Neuronal stem cell (in vitro differentiated cells): ENCODE measurements at regions not wholly inside any gene's neighbourhood (a gene's known extent, or its start where the extent isn't known, plus 50 kb on each side); places are given as distances from the start of the nearest gene placed in this dataset.

Experiments
- DNase-seq: peaks from one replicate; pipeline ENCODE4 v3.0.0-alpha.2; 2013; ENCODE audit warnings: low spot score
- H2AFZ ChIP-seq: one replicate; pipeline ENCODE4 v1.6.1; 2013; ENCODE audit warnings: mild to moderate bottlenecking, low read length, inconsistent platforms
- H2AK5ac ChIP-seq: 2 replicates; pipeline ENCODE4 v1.6.1; 2013; ENCODE audit warnings: low read depth, mild to moderate bottlenecking, inconsistent platforms, low read length, moderate library complexity, mixed read lengths
- H2BK120ac ChIP-seq: 2 replicates; pipeline ENCODE4 v1.6.1; 2013; ENCODE audit warnings: low read depth, mild to moderate bottlenecking, inconsistent platforms, low read length, moderate library complexity, mixed read lengths
- H2BK12ac ChIP-seq: one replicate; pipeline ENCODE4 v1.6.1; 2013; ENCODE audit warnings: low read length, inconsistent platforms
- H2BK15ac ChIP-seq: 2 replicates; pipeline ENCODE4 v1.6.1; 2013; ENCODE audit warnings: mild to moderate bottlenecking, low read length, inconsistent platforms, mixed read lengths
- H2BK5ac ChIP-seq: one replicate; pipeline ENCODE4 v1.6.1; 2013; ENCODE audit warnings: inconsistent platforms, mild to moderate bottlenecking, low read length, moderate library complexity
- H3K14ac ChIP-seq: one replicate; pipeline ENCODE4 v1.6.1; 2013; ENCODE audit warnings: low read length, inconsistent platforms
- H3K18ac ChIP-seq: 2 replicates; pipeline ENCODE4 v1.6.1; 2013; ENCODE audit warnings: low read length, inconsistent platforms
- H3K23ac ChIP-seq: 2 replicates; pipeline ENCODE4 v1.6.1; 2013; ENCODE audit warnings: low read depth, mild to moderate bottlenecking, mixed read lengths, low read length, inconsistent platforms; ENCODE audit not compliant: poor library complexity
- H3K27ac ChIP-seq: replicated peaks from 3 replicates; pipeline ENCODE4 v1.5.1; 2013; ENCODE audit warnings: low read length, inconsistent platforms
- H3K27me3 ChIP-seq, 3 experiments: 2 replicates each; pipeline ENCODE4 v1.6.1; 2013; ENCODE audit warnings: low read length in 3 of 3, mild to moderate bottlenecking in 2 of 3, inconsistent platforms in 1 of 3, low read depth in 1 of 3, mixed read lengths in 1 of 3, moderate library complexity in 1 of 3; ENCODE audit not compliant: control insufficient read depth in 3 of 3, insufficient read depth in 3 of 3
- H3K36me3 ChIP-seq, 2 donors: replicated peaks in 1 of 2; 2 replicates each; pipeline ENCODE4 v1.6.1; 2013; ENCODE audit warnings: low read length in 2 of 2; ENCODE audit not compliant: control insufficient read depth in 2 of 2, insufficient read depth in 2 of 2
- H3K4ac ChIP-seq: 2 replicates; pipeline ENCODE4 v1.6.1; 2013; ENCODE audit warnings: inconsistent platforms, mild to moderate bottlenecking, low read length, moderate library complexity
- H3K4me1 ChIP-seq, 2 donors: 1 replicate in 1 of 2; 2 replicates in 1 of 2; pipeline ENCODE4 v1.6.1; 2013; ENCODE audit warnings: low read length in 2 of 2, low read depth in 1 of 2; ENCODE audit not compliant: control insufficient read depth in 2 of 2, insufficient read depth in 1 of 2
- H3K4me2 ChIP-seq: one replicate; pipeline ENCODE4 v1.6.1; 2013; ENCODE audit warnings: mild to moderate bottlenecking, low read length, inconsistent platforms; ENCODE audit not compliant: insufficient read depth, poor library complexity, severe bottlenecking
- H3K4me3 ChIP-seq, 2 donors: 2 replicates each; pipeline ENCODE4 v1.5.1; 2013; ENCODE audit warnings: low read length in 2 of 2, mild to moderate bottlenecking in 2 of 2, inconsistent platforms in 1 of 2, moderate library complexity in 1 of 2
- H3K79me1 ChIP-seq: one replicate; pipeline ENCODE4 v1.6.1; 2013; ENCODE audit warnings: low read depth, mild to moderate bottlenecking, inconsistent platforms, low read length, moderate library complexity
- H3K9ac ChIP-seq: one replicate; pipeline ENCODE4 v1.6.1; 2013; ENCODE audit warnings: mild to moderate bottlenecking, low read depth, low read length, inconsistent platforms; ENCODE audit not compliant: poor library complexity
- H3K9me3 ChIP-seq, 2 donors: replicated peaks in 1 of 2; 2 replicates each; pipeline versions ENCODE3 to v1.6.1; 2013; ENCODE audit warnings: low read length in 2 of 2, mild to moderate bottlenecking in 2 of 2, inconsistent platforms in 1 of 2, low read depth in 1 of 2, mixed read lengths in 1 of 2, moderate library complexity in 1 of 2; ENCODE audit not compliant: control insufficient read depth in 2 of 2, insufficient read depth in 1 of 2
- H4K8ac ChIP-seq: one replicate; pipeline ENCODE4 v1.6.1; 2013; ENCODE audit warnings: low read depth, mild to moderate bottlenecking, inconsistent platforms, low read length, moderate library complexity
- H4K91ac ChIP-seq: one replicate; pipeline ENCODE4 v1.6.1; 2013; ENCODE audit warnings: low read length, low read depth, mild to moderate bottlenecking, inconsistent platforms; ENCODE audit not compliant: poor library complexity
- WGBS, 2 donors: extraction: QIAGEN DNeasy Blood & Tissue Kit; methylation state at CpG; one replicate each; pipeline ENCODE4 v1.1.7; 2013; ENCODE audit warnings: missing lambda C conversion rate in 2 of 2, mixed read lengths in 1 of 2; ENCODE audit not compliant: insufficient read length in 2 of 2, insufficient replicate concordance in 1 of 2; ENCODE audit errors: extremely low coverage in 2 of 2; 5-methylcytosine and 5-hydroxymethylcytosine counted together

GRCh38 chr3:144119633-144120032, 148.0 kb downstream of the DIPK2A start:
- Histone ChIP-seq H3K23ac (no peak overlapping the region), H2BK15ac (no peak overlapping the region), H4K8ac (no peak overlapping the region), H2BK120ac (no peak overlapping the region), H3K4me1 (peaks cover 0 to 16% of the 10 kb centered on the region in 2 donors), H3K27ac (no peak overlapping the region), H4K91ac (no peak overlapping the region), H3K4ac (no peak overlapping the region), H3K79me1 (no peaks in the 10 kb centered on the region), H3K9ac (no peak overlapping the region), H2BK5ac (no peak overlapping the region), H3K4me2 (no peak overlapping the region), H3K9me3 (peaks cover 3 to 7% of the 10 kb centered on the region in 2 donors), H2AK5ac (no peak overlapping the region), H3K27me3 (peaks cover 0 to 2% (median 0%) of the 10 kb centered on the region in 3 experiments), H3K4me3 (no peak overlapping the region), H2AFZ (peak overlapping the region; percentile 6), H3K18ac (no peak overlapping the region), H3K36me3 (no peaks in the 10 kb centered on the region), H3K14ac (no peak overlapping the region), H2BK12ac (no peak overlapping the region)
- WGBS, 2 donors = no CpG with 5 or more reads among the region's 1 CpG
- DNase-seq = no peak

- Histone ChIP-seq H2BK12ac (no peak overlapping the region), H3K23ac (no peak overlapping the region), H2BK120ac (no peak overlapping the region), H2BK5ac (no peak overlapping the region), H3K4me3 (no peak overlapping the region), H3K79me1 (no peaks in the 10 kb centered on the region), H4K8ac (no peak overlapping the region), H3K4ac (no peak overlapping the region), H3K9me3 (peaks cover 3 to 7% of the 10 kb centered on the region in 2 donors), H4K91ac (no peak overlapping the region), H3K27me3 (peaks cover 0 to 2% (median 0%) of the 10 kb centered on the region in 3 experiments), H3K14ac (no peak overlapping the region), H3K4me2 (no peak overlapping the region), H2AFZ (no peak overlapping the region), H3K36me3 (no peaks in the 10 kb centered on the region), H3K9ac (no peak overlapping the region), H3K27ac (no peak overlapping the region), H3K4me1 (peaks cover 0 to 16% of the 10 kb centered on the region in 2 donors), H2AK5ac (no peak overlapping the region), H3K18ac (no peak overlapping the region), H2BK15ac (no peak overlapping the region)
- DNase-seq = no peak
These were observed 150.0 kb downstream of the DIPK2A start for GRCh38 chr3:144121661-144122060.

GRCh38 chr3:144127014-144127413, 155.4 kb downstream of the DIPK2A start:
- H3K18ac ChIP-seq = no peak overlapping the region
- H2AFZ ChIP-seq = no peak overlapping the region
- no peak overlapping the region for H3K14ac ChIP-seq
- H3K9me3 ChIP-seq = no peaks in the 10 kb centered on the region
- H3K4ac ChIP-seq = no peak overlapping the region
- H3K36me3 ChIP-seq = no peaks in the 10 kb centered on the region
- H2BK15ac ChIP-seq = no peak overlapping the region
- H3K4me3 ChIP-seq = no peak overlapping the region
- H2AK5ac ChIP-seq = no peak overlapping the region
- H3K4me1 ChIP-seq = peaks cover 5 to 12% of the 10 kb centered on the region in 2 donors
- no CpG with 5 or more reads among the region's 3 CpGs for WGBS, 2 donors
- H2BK5ac ChIP-seq = no peak overlapping the region
- no peak overlapping the region for H4K8ac ChIP-seq
- H3K23ac ChIP-seq = no peak overlapping the region
- no peak overlapping the region for H4K91ac ChIP-seq
- no peak for DNase-seq
- no peak overlapping the region for H2BK120ac ChIP-seq
- no peak overlapping the region for H3K27ac ChIP-seq
- H3K4me2 ChIP-seq = no peak overlapping the region
- no peak overlapping the region for H3K9ac ChIP-seq
- peaks cover 0 to 2% (median 0%) of the 10 kb centered on the region in 3 experiments for H3K27me3 ChIP-seq
- H3K79me1 ChIP-seq = no peaks in the 10 kb centered on the region
- no peak overlapping the region for H2BK12ac ChIP-seq

GRCh38 chr3:144127700-144128099, 156.1 kb downstream of the DIPK2A start:
- Histone ChIP-seq H4K8ac (no peak overlapping the region), H2AK5ac (no peak overlapping the region), H2BK120ac (no peak overlapping the region), H2AFZ (peak overlapping the region; percentile 72), H3K4me3 (no peak overlapping the region), H3K4me1 (peaks cover 5 to 12% of the 10 kb centered on the region in 2 donors), H3K9ac (no peak overlapping the region), H3K4ac (no peak overlapping the region), H3K36me3 (no peaks in the 10 kb centered on the region), H3K23ac (no peak overlapping the region), H2BK5ac (no peak overlapping the region), H3K27me3 (peaks cover 0 to 2% (median 0%) of the 10 kb centered on the region in 3 experiments), H3K79me1 (no peaks in the 10 kb centered on the region), H2BK15ac (no peak overlapping the region), H3K27ac (no peak overlapping the region), H3K9me3 (no peaks in the 10 kb centered on the region), H2BK12ac (no peak overlapping the region), H3K18ac (no peak overlapping the region), H3K14ac (no peak overlapping the region), H4K91ac (no peak overlapping the region), H3K4me2 (no peak overlapping the region)
- WGBS, 2 donors = no CpG with 5 or more reads among the region's 2 CpGs
- DNase-seq = no peak
